Osteocyte (in vitro differentiated cells): ENCODE measurements at regions not wholly inside any gene's neighbourhood (a gene's known extent, or its start where the extent isn't known, plus 50 kb on each side); places are given as distances from the start of the nearest gene placed in this dataset.

ENCODE experiments used
- DNase-seq: peaks from one replicate; pipeline ENCODE4 v3.0.0; 2021; ENCODE audit warnings: mixed read lengths; ENCODE audit not compliant: unreplicated experiment; ENCODE audit errors: extremely low spot score
- H3K27ac Mint-ChIP-seq: one replicate; pipeline ENCODE4 v1.8.0; 2021; ENCODE audit warnings: mild to moderate bottlenecking, mixed read lengths; ENCODE audit not compliant: unreplicated experiment
- H3K27me3 Mint-ChIP-seq: one replicate; pipeline ENCODE4 v1.8.0; 2021; ENCODE audit warnings: mixed read lengths; ENCODE audit not compliant: unreplicated experiment
- H3K36me3 Mint-ChIP-seq: one replicate; pipeline ENCODE4 v1.8.0; 2021; ENCODE audit warnings: mixed read lengths; ENCODE audit not compliant: unreplicated experiment
- H3K4me1 Mint-ChIP-seq: one replicate; pipeline ENCODE4 v1.8.0; 2021; ENCODE audit warnings: mixed read lengths; ENCODE audit not compliant: unreplicated experiment
- H3K4me3 Mint-ChIP-seq: one replicate; pipeline ENCODE4 v1.8.0; 2021; ENCODE audit warnings: mild to moderate bottlenecking, moderate library complexity, mixed read lengths; ENCODE audit not compliant: unreplicated experiment
- H3K9me3 Mint-ChIP-seq: one replicate; pipeline ENCODE4 v1.8.0; 2021; ENCODE audit warnings: mixed read lengths; ENCODE audit not compliant: unreplicated experiment
- TF ChIP-seq, protein P1 (sequence below): fragments of 200-600 bp; sonication (generic); IDR thresholded peaks from 2 replicates; pipeline ENCODE4 v1.5.0; 2021; ENCODE audit warnings: antibody characterized with exemption, mild to moderate bottlenecking, moderate library complexity

DNA sequence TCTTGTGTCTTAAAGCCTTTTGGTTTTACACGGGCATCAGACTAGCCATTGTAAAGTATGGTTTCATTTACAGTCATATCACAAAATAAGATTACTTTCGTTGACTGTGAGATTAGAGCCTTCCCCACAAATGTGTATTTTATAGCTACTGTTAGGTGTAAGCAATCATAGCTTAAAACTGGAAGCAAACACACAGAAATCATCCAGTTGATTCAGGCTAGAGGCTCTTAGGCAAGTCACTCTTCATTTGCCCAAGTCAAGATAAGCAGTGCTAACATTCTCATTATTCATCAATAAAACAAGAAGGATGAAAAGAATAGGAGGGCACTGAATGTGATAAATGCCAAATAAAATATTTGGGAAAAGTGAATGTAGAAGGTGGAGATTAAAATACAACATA lies 448.7 kb upstream of the FAM241A start:
- no peaks in the 10 kb centered on the region for H3K36me3 Mint-ChIP-seq
- H3K27me3 Mint-ChIP-seq: peaks cover 6% of the 10 kb centered on the region
- H3K9me3 Mint-ChIP-seq: no peaks in the 10 kb centered on the region
- no peak for DNase-seq
- no peaks in the 10 kb centered on the region for H3K4me1 Mint-ChIP-seq
- no peak overlapping the region for H3K4me3 Mint-ChIP-seq
- TF ChIP-seq, protein P1, sequence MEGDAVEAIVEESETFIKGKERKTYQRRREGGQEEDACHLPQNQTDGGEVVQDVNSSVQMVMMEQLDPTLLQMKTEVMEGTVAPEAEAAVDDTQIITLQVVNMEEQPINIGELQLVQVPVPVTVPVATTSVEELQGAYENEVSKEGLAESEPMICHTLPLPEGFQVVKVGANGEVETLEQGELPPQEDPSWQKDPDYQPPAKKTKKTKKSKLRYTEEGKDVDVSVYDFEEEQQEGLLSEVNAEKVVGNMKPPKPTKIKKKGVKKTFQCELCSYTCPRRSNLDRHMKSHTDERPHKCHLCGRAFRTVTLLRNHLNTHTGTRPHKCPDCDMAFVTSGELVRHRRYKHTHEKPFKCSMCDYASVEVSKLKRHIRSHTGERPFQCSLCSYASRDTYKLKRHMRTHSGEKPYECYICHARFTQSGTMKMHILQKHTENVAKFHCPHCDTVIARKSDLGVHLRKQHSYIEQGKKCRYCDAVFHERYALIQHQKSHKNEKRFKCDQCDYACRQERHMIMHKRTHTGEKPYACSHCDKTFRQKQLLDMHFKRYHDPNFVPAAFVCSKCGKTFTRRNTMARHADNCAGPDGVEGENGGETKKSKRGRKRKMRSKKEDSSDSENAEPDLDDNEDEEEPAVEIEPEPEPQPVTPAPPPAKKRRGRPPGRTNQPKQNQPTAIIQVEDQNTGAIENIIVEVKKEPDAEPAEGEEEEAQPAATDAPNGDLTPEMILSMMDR: no peak
- H3K27ac Mint-ChIP-seq: no peak overlapping the region

DNA sequence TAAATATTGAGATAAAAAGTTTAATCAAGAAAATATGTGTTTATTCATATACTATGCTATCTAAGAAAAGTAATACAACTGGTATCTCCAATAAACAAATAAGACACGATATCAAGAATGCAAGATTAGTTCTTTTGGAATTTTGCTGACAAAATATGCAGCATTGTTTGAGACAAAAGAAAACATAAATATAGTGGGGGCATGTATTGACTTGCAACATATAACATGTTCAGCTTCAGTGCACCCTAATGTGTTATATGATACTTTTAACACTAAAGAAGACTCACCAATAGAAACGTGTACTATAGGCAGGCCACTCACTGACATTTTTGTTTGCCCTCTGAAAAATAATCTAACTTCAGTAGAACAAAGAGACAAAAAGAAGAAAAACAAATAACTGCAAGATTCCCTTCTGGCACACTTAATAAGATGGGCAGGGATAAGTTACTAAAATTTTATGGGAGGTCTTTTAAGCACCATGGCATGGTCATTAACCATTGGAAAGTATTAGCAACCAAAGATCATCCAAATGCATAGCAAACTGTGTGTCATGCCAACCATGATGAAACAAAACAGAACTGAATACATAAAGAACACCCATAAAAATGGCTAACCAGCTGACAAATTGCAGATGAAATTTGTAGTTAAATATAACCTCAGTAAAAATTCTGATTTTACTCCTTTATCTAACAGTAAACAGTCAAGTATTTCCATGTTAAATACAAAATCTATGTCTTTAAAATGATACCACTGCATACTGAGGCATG lies 447.9 kb upstream of the FAM241A start:
- no peaks in the 10 kb centered on the region for H3K9me3 Mint-ChIP-seq
- no peaks in the 10 kb centered on the region for H3K36me3 Mint-ChIP-seq
- no peak for DNase-seq
- TF ChIP-seq, protein P1: no peak
- peaks cover 2% of the 10 kb centered on the region for H3K27me3 Mint-ChIP-seq
- H3K27ac Mint-ChIP-seq: no peak overlapping the region
- H3K4me1 Mint-ChIP-seq: no peaks in the 10 kb centered on the region
- H3K4me3 Mint-ChIP-seq: no peak overlapping the region

DNA sequence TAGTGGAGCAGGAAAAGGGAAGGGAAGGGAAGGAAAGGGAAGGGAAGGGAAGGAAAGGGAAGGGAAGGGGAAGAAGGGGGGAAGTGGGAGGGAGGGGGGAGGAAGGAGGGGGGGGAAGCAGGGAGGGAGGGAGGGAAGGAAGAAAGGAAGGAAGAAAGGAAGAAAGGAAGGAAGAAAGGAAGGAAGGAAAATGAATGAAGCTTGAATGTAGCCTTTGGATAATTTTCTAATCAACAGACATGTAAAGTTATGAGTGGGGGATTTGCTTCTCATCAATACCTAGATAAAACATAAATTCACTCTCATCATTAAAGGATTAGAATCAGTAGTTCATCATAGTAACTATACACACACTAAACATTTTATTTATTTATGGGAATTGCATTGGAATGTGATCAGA lies 446.9 kb upstream of the FAM241A start:
- DNase-seq: no peak
- H3K4me3 Mint-ChIP-seq: no peak overlapping the region
- H3K27me3 Mint-ChIP-seq: peaks cover 2% of the 10 kb centered on the region
- no peaks in the 10 kb centered on the region for H3K4me1 Mint-ChIP-seq
- H3K27ac Mint-ChIP-seq: no peak overlapping the region
- no peaks in the 10 kb centered on the region for H3K9me3 Mint-ChIP-seq
- no peaks in the 10 kb centered on the region for H3K36me3 Mint-ChIP-seq
- TF ChIP-seq, protein P1: no peak

DNA sequence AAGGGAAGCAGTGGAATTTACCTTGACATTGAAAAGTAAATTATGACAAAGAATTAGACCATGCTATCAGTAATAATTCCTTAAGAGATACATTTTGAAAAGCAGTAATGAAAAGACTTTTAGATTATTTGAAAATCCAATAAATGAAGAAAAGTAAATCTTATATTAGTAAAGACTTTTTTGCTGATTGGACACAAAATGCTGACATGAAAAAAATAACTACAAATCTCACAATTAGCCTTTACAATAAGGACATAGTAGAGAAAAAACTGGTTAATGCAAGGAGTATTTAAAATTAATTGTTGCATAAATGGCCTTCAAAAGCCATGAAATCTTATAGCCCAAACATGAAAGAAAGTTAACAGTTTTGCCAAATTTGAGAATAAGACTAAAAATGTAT lies 446.1 kb upstream of the FAM241A start:
- Mint-ChIP-seq H3K9me3 (no peaks in the 10 kb centered on the region), H3K4me3 (no peak overlapping the region), H3K4me1 (no peaks in the 10 kb centered on the region), H3K36me3 (no peaks in the 10 kb centered on the region), H3K27me3 (peaks cover 1% of the 10 kb centered on the region), H3K27ac (no peak overlapping the region)
- TF ChIP-seq, protein P1: no peak
- DNase-seq: no peak

DNA sequence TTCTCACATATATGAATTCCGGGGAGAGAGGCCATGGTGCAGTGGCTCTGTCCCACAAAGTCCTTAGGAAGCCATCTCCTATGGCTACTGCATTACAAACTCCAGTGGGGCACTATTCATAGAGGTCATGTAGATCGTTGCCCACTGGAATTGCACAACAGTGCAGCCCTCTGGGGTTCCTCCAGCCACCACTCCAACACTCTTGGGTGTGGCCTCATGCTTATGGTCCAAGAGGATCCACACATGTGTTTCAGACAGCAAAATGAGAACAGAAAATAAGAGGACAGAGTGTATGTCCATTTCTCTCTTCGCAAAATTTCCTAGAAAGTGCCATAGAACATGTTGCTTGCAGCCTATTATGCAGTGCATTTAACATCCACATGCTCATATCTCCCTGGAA lies 444.2 kb upstream of the FAM241A start:
- no peaks in the 10 kb centered on the region for H3K36me3 Mint-ChIP-seq
- TF ChIP-seq, protein P1: no peak
- no peak overlapping the region for H3K4me3 Mint-ChIP-seq
- DNase-seq: no peak
- no peaks in the 10 kb centered on the region for H3K27me3 Mint-ChIP-seq
- no peak overlapping the region for H3K27ac Mint-ChIP-seq
- no peaks in the 10 kb centered on the region for H3K4me1 Mint-ChIP-seq
- H3K9me3 Mint-ChIP-seq: no peaks in the 10 kb centered on the region
